K562 (cell line): ENCODE measurements at regions not wholly inside any gene's neighbourhood (a gene's known extent, or its start where the extent isn't known, plus 50 kb on each side); places are given as distances from the start of the nearest gene placed in this dataset.

Experiments used
- ATAC-seq: fragments of 200-7000 bp; cut with Tn5 transposase; 3 replicates; pipeline ENCODE4 v1.9.1; 2020; ENCODE audit warnings: moderate library complexity
- BruUV-seq: library from RNA; stranded (reverse); fragments of 400-500 nt; replicated peaks from 2 replicates; lab custom pipeline; 2021; lab: Mats Ljungman, UMichigan
- CTCF ChIA-PET: fragments of 300-600 bp; formaldehyde crosslinking; extraction: SDS; loops from one replicate; lab custom pipeline; 2021; ENCODE audit warnings: low intra/inter-chr PET ratio; lab: Yijun Ruan, JAX
- POLR2A ChIA-PET: fragments of 300-600, 350-650 bp; sonication (Branson Sonifier 250); formaldehyde crosslinking; extraction: SDS; loops from one replicate; lab custom pipeline; 2021; ENCODE audit warnings: antibody characterized with exemption, inconsistent platforms; lab: Yijun Ruan, JAX
- DNase-seq, 4 experiments: peaks; one replicate each; pipeline versions ENCODE4 v3.0.0 to v3.0.0-alpha.2; 2011 to 2018; ENCODE audit warnings: low spot score in 3 of 4, mixed read lengths in 3 of 4; ENCODE audit errors: extremely low read depth in 1 of 4
- FAIRE-seq: peaks from 2 replicates; lab custom pipeline; 2011; peaks lifted over from hg19 to GRCh38; lab: Jason Lieb, UNC
- H2AFZ ChIP-seq: 2 replicates; pipeline ENCODE4 v1.6.0; 2011; ENCODE audit warnings: low read depth, low read length, control low read depth, inconsistent platforms
- H3K27ac ChIP-seq: fragments of 200-600 bp; 3 replicates; pipeline ENCODE4 v1.8.0; 2011; ENCODE audit warnings: low read depth, mild to moderate bottlenecking, control low read depth, inconsistent platforms, low read length, moderate library complexity, mixed read lengths; ENCODE audit errors: extremely low read depth
- H3K27me3 ChIP-seq, 2 experiments: fragments of 300-600 bp in 1 of 2; 2 replicates in 1 of 2; 3 replicates in 1 of 2; pipeline versions ENCODE4 v1.6.0 to v1.8.0; 2011; ENCODE audit warnings: inconsistent platforms in 2 of 2, low read length in 2 of 2, mild to moderate bottlenecking in 1 of 2, mixed read lengths in 1 of 2, moderate library complexity in 1 of 2; ENCODE audit not compliant: control insufficient read depth in 2 of 2, insufficient read depth in 2 of 2
- H3K36me3 ChIP-seq: fragments of 300-600 bp; 3 replicates; pipeline ENCODE4 v1.8.0; 2011; ENCODE audit warnings: mild to moderate bottlenecking, low read length, inconsistent platforms; ENCODE audit not compliant: control insufficient read depth, insufficient read depth
- H3K4me1 ChIP-seq, 2 experiments: fragments of 200-600 bp in 1 of 2; replicated peaks in 1 of 2; 2 replicates in 1 of 2; 3 replicates in 1 of 2; pipeline versions ENCODE4 v1.5.1 to v1.8.0; 2011; ENCODE audit warnings: inconsistent platforms in 2 of 2, low read length in 2 of 2, mild to moderate bottlenecking in 1 of 2, mixed read lengths in 1 of 2, moderate library complexity in 1 of 2; ENCODE audit not compliant: control insufficient read depth in 2 of 2, insufficient read depth in 2 of 2
- H3K4me2 ChIP-seq: 2 replicates; pipeline ENCODE4 v1.6.1; 2011; ENCODE audit warnings: low read length, control low read depth, inconsistent platforms, mixed read lengths; ENCODE audit not compliant: insufficient read depth
- H3K4me3 ChIP-seq: fragments of 200-600 bp; sonication (generic), shearing (Covaris generic); 2 replicates; pipeline ENCODE4 v1.5.1; 2016; ENCODE audit warnings: control low read depth, inconsistent platforms
- H3K79me2 ChIP-seq: fragments of 200-600 bp; 3 replicates; pipeline ENCODE4 v1.8.0; 2011; ENCODE audit warnings: low read length, inconsistent platforms; ENCODE audit not compliant: control insufficient read depth, insufficient read depth
- H3K9ac ChIP-seq, 2 experiments: 2 replicates each; pipeline versions ENCODE4 v1.6.0 to v1.6.1; 2011; ENCODE audit warnings: low read depth in 2 of 2, low read length in 2 of 2, control low read depth in 1 of 2, inconsistent platforms in 1 of 2, mild to moderate bottlenecking in 1 of 2, mixed read lengths in 1 of 2; ENCODE audit not compliant: insufficient read depth in 1 of 2
- H3K9me1 ChIP-seq: one replicate; pipeline ENCODE4 v1.6.0; 2011; ENCODE audit warnings: inconsistent platforms, mild to moderate bottlenecking, low read length, moderate library complexity; ENCODE audit not compliant: control insufficient read depth, insufficient read depth
- H3K9me3 ChIP-seq: replicated peaks from 2 replicates; pipeline ENCODE4 v1.5.1; 2011; ENCODE audit warnings: low read depth, low read length, inconsistent platforms; ENCODE audit not compliant: control insufficient read depth, insufficient read depth
- H4K20me1 ChIP-seq: replicated peaks from 2 replicates; pipeline ENCODE4 v1.6.1; 2011; ENCODE audit warnings: low read length, inconsistent platforms, mixed read lengths; ENCODE audit not compliant: control insufficient read depth, insufficient read depth
- CC2D1A ChIP-seq: fragments of 450-650 bp; IDR thresholded peaks from 2 replicates; pipeline ENCODE4 v1.6.1; 2017; ENCODE audit warnings: mild to moderate bottlenecking
- MEIS2 ChIP-seq: fragments of 450-650 bp; IDR thresholded peaks from 2 replicates; pipeline ENCODE4 v1.6.1; 2014; ENCODE audit warnings: mild to moderate bottlenecking; ENCODE audit not compliant: partially characterized antibody
- NCOA4 ChIP-seq: fragments of 450-650 bp; IDR thresholded peaks from 2 replicates; pipeline ENCODE4 v1.6.1; 2018; ENCODE audit warnings: mild to moderate bottlenecking; ENCODE audit not compliant: partially characterized antibody
- NCOA6 ChIP-seq: fragments of 450-650 bp; IDR thresholded peaks from 2 replicates; pipeline ENCODE4 v1.6.1; 2017; ENCODE audit warnings: mild to moderate bottlenecking
- PTTG1 ChIP-seq: fragments of 450-650 bp; IDR thresholded peaks from 2 replicates; pipeline ENCODE4 v1.6.1; 2016; ENCODE audit warnings: low read depth, mild to moderate bottlenecking, missing genetic modification characterization, missing compliant biosample characterization
- TBL1XR1 ChIP-seq, 2 experiments: IDR thresholded peaks; 2 replicates each; pipeline ENCODE4 v1.6.1; 2012; ENCODE audit warnings: improper control_type of control experiment in 2 of 2, low read length in 2 of 2, mild to moderate bottlenecking in 1 of 2
- TRIM24 ChIP-seq, 2 experiments: fragments of 450-650 bp; IDR thresholded peaks; 2 replicates each; pipeline ENCODE4 v1.6.1; 2016
- ZBED1 ChIP-seq: IDR thresholded peaks from 2 replicates; pipeline ENCODE4 v1.6.1; 2014
- ZNF134 ChIP-seq: fragments of 250-450 bp; sonication (Bioruptor Pico); conservative IDR thresholded peaks from 2 replicates; pipeline ENCODE4 v1.4.0; 2020
- ZNF224 ChIP-seq: sonication (generic); formaldehyde crosslinking; IDR thresholded peaks from 2 replicates; pipeline ENCODE4 v1.8.0; 2022; ENCODE audit warnings: mild to moderate bottlenecking, missing genetic modification reagents
- ZNF3 ChIP-seq: fragments of 250-450 bp; sonication (Bioruptor Pico); IDR thresholded peaks from 2 replicates; pipeline ENCODE4 v1.5.0; 2021; ENCODE audit warnings: mild to moderate bottlenecking, moderate library complexity
- in situ Hi-C: fragments of 300-500 bp; cut with MboI; formaldehyde crosslinking; loops from 4 replicates; pipeline ENCODE4 v1.15.0; 2018; ENCODE audit warnings: inconsistent platforms, mixed read lengths
- intact Hi-C: fragments of 100-400 bp; cut with micrococcal nuclease; formaldehyde crosslinking; loops from 2 replicates; pipeline ENCODE4 v1.14.2; 2022
- TF ChIP-seq, protein P1 (sequence below): fragments of 250-450 bp; sonication (Bioruptor Pico); IDR thresholded peaks from 2 replicates; pipeline ENCODE4 v1.4.0; 2020; ENCODE audit warnings: borderline replicate concordance
- TF ChIP-seq, protein P2 (sequence below): fragments of 450-650 bp; IDR thresholded peaks from 2 replicates; pipeline ENCODE4 v1.6.1; 2018; ENCODE audit not compliant: partially characterized antibody

DNA sequence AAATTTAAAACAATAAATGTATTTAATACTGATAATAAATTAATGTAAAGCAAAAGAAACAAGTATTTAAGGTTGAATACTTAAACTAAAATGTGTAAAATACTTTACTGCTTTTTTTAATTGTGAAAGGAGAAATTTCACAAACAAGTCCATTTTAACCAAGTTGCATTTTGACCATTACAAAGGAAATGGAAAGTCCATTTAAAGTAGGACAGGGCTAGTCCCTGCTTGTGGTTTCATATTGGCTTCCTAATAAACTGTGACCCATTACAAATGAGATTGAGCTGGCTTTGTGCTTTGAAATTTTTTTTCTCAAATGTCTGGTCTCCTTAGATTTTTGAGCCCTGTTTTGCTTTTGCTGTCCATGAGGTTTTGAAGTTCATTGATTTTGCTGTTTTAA, 527.6 kb downstream of the MAFB start:
- Histone ChIP-seq H3K27ac (no peak overlapping the region), H3K9ac (no peak overlapping the region), H3K9me1 (no peaks in the 10 kb centered on the region), H3K4me1 (no peaks in the 10 kb centered on the region), H3K4me2 (no peak overlapping the region), H4K20me1 (no peaks in the 10 kb centered on the region), H3K27me3 (no peaks in the 10 kb centered on the region), H3K36me3 (no peaks in the 10 kb centered on the region), H3K79me2 (no peaks in the 10 kb centered on the region), H3K4me3 (no peak overlapping the region), H3K9me3 (no peaks in the 10 kb centered on the region), H2AFZ (no peak overlapping the region)
- ChIA-PET POLR2A (no interaction called here), CTCF (no interaction called here)
- BruUV-seq: no TSS peak
- FAIRE-seq (no peak), DNase-seq (no peak), ATAC-seq (no peak)
- TF ChIP-seq NCOA4 (no peak), ZNF224 (CRISPR knock-in tag) (no peak), PTTG1 (tag) (no peak), ZBED1 (no peak), ZNF134 (CRISPR knock-in tag) (no peak), NCOA6 (no peak), ZNF3 (CRISPR knock-in tag) (no peak), TBL1XR1 (IDR thresholded peaks at IDR 0.05; ENCODE audit: low read length in 2 of 2) (no peak), CC2D1A (no peak), MEIS2 (no peak), TRIM24 (IDR thresholded peaks at IDR 0.05) (no peak)
- TF ChIP-seq, protein P1, sequence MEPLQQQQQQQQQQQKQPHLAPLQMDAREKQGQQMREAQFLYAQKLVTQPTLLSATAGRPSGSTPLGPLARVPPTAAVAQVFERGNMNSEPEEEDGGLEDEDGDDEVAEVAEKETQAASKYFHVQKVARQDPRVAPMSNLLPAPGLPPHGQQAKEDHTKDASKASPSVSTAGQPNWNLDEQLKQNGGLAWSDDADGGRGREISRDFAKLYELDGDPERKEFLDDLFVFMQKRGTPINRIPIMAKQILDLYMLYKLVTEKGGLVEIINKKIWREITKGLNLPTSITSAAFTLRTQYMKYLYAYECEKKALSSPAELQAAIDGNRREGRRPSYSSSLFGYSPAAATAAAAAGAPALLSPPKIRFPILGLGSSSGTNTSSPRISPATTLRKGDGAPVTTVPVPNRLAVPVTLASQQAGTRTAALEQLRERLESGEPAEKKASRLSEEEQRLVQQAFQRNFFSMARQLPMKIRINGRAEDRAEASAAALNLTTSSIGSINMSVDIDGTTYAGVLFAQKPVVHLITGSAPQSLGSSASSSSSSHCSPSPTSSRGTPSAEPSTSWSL: no peak
- TF ChIP-seq, protein P2, sequence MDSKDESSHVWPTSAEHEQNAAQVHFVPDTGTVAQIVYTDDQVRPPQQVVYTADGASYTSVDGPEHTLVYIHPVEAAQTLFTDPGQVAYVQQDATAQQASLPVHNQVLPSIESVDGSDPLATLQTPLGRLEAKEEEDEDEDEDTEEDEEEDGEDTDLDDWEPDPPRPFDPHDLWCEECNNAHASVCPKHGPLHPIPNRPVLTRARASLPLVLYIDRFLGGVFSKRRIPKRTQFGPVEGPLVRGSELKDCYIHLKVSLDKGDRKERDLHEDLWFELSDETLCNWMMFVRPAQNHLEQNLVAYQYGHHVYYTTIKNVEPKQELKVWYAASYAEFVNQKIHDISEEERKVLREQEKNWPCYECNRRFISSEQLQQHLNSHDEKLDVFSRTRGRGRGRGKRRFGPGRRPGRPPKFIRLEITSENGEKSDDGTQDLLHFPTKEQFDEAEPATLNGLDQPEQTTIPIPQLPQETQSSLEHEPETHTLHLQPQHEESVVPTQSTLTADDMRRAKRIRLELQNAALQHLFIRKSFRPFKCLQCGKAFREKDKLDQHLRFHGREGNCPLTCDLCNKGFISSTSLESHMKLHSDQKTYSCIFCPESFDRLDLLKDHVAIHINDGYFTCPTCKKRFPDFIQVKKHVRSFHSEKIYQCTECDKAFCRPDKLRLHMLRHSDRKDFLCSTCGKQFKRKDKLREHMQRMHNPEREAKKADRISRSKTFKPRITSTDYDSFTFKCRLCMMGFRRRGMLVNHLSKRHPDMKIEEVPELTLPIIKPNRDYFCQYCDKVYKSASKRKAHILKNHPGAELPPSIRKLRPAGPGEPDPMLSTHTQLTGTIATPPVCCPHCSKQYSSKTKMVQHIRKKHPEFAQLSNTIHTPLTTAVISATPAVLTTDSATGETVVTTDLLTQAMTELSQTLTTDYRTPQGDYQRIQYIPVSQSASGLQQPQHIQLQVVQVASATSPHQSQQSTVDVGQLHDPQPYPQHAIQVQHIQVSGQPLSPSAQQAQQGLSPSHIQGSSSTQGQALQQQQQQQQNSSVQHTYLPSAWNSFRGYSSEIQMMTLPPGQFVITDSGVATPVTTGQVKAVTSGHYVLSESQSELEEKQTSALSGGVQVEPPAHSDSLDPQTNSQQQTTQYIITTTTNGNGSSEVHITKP: no peak
- in situ Hi-C loops (no loop called here), intact Hi-C loops (no loop called here)
